ENCODE measurements at regions not wholly inside any gene's neighbourhood (a gene's known extent, or its start where the extent isn't known, plus 50 kb on each side); places are given as distances from the start of the nearest gene placed in this dataset.

GRCh38 chr1:38524025-38524641 lies 335.4 kb downstream of the RRAGC start:
- in situ Hi-C loops (cut with HindIII; ENCODE audit: low sequenced_read_pairs): no loop called here

- in situ Hi-C loops (cut with HindIII; ENCODE audit: low sequenced_read_pairs): no loop called here
Observed at GRCh38 chr1:38523568-38523939, 336.0 kb downstream of the RRAGC start.

GRCh38 chr1:38522915-38523567 lies 336.5 kb downstream of the RRAGC start:
- in situ Hi-C loops (cut with HindIII; ENCODE audit: low sequenced_read_pairs): no loop called here

DNA sequence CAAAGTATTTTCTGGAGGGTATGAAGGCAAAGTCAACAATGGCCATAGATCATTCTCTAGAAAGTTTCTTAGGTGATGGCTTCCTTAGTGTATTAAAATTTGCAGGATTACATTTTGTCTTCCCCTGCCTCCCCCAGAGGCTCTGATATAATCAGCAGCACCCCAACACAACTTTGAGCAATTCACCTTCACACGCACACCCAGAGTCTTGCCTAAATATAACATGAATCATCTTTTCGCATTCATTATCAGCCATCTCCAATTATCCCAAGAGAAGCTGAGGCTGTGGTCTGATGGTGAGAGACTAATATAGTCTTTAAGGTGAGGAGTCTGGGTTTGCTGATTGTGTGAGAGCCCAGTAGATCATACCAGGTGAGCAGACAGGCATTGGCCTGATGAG lies 343.0 kb downstream of the RRAGC start:
- in situ Hi-C loops (cut with HindIII; ENCODE audit: low sequenced_read_pairs): no loop called here

DNA sequence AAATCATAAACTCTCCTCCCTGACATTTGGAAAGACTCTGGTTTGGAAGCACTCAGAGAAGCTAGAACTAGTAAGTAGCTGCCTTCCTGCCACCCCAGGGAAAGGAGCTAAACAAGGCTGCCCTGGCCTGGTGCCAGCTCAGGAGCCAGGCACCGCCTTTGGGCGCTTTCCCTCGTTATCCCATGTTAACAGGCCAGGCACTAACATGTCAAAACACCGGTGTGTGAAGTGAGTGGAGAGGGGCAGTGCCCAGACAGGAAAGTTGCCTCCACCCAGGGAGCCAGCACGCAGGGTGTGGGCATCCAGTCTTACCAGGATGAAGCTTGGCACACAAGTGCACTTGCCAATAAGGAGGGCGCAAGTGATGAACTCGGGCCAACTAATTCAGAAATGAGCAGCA lies 346.8 kb downstream of the RRAGC start:
- in situ Hi-C loops (cut with HindIII; ENCODE audit: low sequenced_read_pairs): no loop called here

- in situ Hi-C loops (cut with HindIII; ENCODE audit: low sequenced_read_pairs): no loop called here
Observed at GRCh38 chr1:38512024-38512767, 347.4 kb downstream of the RRAGC start.

DNA sequence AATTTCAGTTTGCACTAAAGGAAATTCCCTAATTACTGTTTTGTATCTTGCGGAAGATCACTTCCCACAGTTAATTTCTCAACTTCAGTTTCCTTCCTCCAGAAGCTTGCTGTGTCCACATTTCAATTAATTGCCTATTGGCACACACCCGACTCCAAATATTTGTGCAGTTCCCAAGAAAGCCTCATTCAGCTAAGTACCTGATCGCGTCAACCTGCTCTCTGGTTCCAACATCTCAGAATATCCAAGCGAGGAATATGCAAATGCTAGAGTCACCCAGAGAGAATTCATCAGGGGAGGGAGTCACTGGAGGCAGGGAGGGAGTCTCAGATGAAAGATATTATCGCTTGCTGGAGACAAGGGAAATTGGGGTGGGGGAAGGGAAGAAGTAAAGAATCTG lies 351.3 kb downstream of the RRAGC start:
- in situ Hi-C loops (cut with HindIII; ENCODE audit: low sequenced_read_pairs): no loop called here

DNA sequence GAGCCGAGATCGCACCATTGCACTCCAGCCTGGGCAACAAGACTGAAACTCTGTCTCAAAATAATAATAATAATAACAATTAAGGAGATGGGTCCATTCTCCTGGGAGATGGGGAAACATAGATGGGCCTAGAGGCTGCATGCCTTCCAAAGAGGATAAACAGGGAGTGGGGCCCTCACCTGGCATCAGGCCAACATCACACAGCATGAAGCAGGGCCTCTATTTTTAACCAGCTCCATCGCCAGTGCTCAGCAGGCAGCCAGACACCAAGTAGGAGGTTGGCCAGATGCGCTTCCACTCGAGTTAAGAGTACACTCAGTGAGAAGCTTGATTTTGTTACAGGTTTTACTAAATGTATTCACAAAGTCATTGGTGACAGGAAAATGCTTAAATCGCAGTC lies 352.0 kb downstream of the RRAGC start:
- in situ Hi-C loops (cut with HindIII; ENCODE audit: low sequenced_read_pairs): no loop called here

DNA sequence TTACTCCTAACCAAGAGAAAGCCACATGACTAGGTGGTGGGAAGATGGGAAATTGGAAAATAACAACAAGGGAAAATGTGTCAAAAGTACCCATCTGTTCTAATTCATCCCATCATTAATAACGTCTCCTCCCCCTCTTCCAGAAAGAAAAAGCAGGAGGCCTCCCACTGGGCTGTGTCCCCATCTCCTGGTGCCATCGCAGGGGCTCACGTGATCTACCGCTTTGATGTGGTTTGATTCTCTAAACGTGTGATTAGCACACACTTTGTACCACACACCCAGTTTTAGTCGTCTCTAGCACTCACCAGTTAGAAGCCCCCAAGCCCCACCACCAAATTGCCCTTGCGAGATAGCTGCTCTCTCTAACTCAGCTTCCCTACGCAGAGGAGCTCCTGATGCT lies 353.6 kb downstream of the RRAGC start:
- in situ Hi-C loops (cut with HindIII; ENCODE audit: low sequenced_read_pairs): no loop called here

GRCh38 chr1:38502758-38503157 lies 356.8 kb downstream of the RRAGC start:
- in situ Hi-C loops (cut with HindIII; ENCODE audit: low sequenced_read_pairs): no loop called here

GRCh38 chr1:38500891-38501290 lies 358.7 kb downstream of the RRAGC start:
- in situ Hi-C loops (cut with HindIII; ENCODE audit: low sequenced_read_pairs): no loop called here

- in situ Hi-C loops (cut with HindIII; ENCODE audit: low sequenced_read_pairs): no loop called here
Observed at GRCh38 chr1:38500352-38500751, 359.2 kb downstream of the RRAGC start.

DNA sequence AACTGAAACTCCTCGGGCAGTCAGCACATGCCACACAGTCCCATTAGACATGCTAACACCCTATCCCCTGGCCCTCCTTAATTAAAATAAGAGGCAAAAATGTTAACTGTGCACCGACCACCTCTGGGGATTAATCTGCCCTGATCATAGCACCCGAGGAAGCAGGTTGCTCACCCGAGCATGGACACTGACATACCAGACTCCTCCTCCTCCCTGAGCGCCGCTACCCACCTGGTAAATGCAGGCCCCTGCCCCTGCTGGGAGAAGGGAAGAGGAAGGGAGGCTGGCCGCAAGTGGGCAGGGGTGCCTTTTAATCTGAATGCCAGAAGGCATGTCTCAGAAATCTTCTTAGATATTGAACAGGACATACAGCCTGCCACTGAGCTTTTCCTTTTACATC lies 360.9 kb downstream of the RRAGC start:
- in situ Hi-C loops (cut with HindIII; ENCODE audit: low sequenced_read_pairs): loop anchor here (10.0 to 25.0 kb wide), 2 partner anchors 56 to 436 kb away; no protein-coding TSS in a partner anchor

- in situ Hi-C loops (cut with HindIII; ENCODE audit: low sequenced_read_pairs): loop anchor here (10.0 to 25.0 kb wide), 2 partner anchors 57 to 436 kb away; no protein-coding TSS in a partner anchor
Observed at GRCh38 chr1:38497921-38498656, 361.5 kb downstream of the RRAGC start.

- in situ Hi-C loops (cut with HindIII; ENCODE audit: low sequenced_read_pairs): loop anchor here (10.0 to 25.0 kb wide), 2 partner anchors 61 to 431 kb away; no protein-coding TSS in a partner anchor
Observed at GRCh38 chr1:38493306-38493705, 366.3 kb downstream of the RRAGC start.

GRCh38 chr1:38489844-38490270 lies 369.7 kb downstream of the RRAGC start:
- in situ Hi-C loops (cut with HindIII; ENCODE audit: low sequenced_read_pairs): loop anchor here (10.0 to 25.0 kb wide), 2 partner anchors 65 to 428 kb away; no protein-coding TSS in a partner anchor

DNA sequence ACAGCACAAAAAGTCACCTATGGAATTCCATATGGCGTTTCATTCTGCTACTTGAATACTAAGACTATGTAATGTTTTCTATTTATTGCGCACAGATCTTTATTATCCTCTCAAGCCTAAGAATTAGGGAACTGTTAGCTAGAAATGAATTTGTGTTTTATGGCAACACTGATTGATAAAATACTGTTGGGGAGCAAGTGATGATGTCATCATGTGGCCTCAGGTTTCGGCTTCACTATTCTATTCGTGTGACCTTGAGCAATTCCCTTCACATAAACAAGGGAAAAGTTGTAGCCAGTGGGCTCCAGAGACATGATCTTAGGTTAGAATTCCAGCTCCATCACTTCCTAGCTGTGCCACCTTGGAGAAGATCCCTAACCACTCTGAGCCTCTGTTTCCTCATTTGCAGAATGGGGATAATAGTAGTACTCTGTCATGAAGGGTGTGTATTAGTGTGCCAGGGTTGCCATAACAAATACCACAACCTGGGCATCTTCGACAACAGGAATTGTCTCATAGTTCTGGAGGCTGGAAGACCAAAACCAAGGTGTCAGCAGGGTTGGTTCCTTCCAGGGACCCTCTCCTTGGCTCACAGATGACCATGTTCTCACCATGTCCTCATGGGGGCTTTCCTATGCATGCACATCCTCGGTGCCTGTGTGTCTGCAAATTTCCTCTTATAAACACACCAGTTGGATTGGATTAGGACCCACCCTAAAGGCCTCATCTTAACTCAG lies 371.2 kb downstream of the RRAGC start:
- in situ Hi-C loops (cut with HindIII; ENCODE audit: low sequenced_read_pairs): loop anchor here (25.0 kb wide), 1 partner anchor 426 kb away; no protein-coding TSS in a partner anchor

GRCh38 chr1:38487396-38487795 lies 372.2 kb downstream of the RRAGC start:
- in situ Hi-C loops (cut with HindIII; ENCODE audit: low sequenced_read_pairs): loop anchor here (25.0 kb wide), 1 partner anchor 425 kb away; no protein-coding TSS in a partner anchor

DNA sequence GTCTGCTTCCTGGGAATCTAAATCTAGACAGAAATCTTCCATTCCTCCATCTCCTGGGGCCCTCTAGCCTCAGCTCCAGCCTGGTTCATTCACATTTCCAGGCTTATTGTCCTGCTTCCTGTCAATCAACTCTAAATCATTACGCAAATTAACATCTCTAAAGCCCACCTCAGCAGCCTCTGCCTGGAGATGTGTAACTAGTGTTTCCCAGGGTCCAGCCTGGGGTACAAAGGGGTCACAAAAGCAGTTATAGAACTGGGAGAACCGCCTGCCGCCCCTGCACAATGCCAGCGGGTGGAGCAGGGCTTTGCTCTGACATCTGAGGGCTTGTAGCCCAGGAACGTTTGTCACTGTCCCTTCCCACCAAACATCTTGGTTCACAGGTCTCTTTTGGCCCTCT lies 373.5 kb downstream of the RRAGC start:
- in situ Hi-C loops (cut with HindIII; ENCODE audit: low sequenced_read_pairs): loop anchor here (25.0 kb wide), 1 partner anchor 424 kb away; no protein-coding TSS in a partner anchor

Data from DLD1 (cell line).